ENCODE measurements at regions not wholly inside any gene's neighbourhood (a gene's known extent, or its start where the extent isn't known, plus 50 kb on each side); places are given as distances from the start of the nearest gene placed in this dataset.

DNA sequence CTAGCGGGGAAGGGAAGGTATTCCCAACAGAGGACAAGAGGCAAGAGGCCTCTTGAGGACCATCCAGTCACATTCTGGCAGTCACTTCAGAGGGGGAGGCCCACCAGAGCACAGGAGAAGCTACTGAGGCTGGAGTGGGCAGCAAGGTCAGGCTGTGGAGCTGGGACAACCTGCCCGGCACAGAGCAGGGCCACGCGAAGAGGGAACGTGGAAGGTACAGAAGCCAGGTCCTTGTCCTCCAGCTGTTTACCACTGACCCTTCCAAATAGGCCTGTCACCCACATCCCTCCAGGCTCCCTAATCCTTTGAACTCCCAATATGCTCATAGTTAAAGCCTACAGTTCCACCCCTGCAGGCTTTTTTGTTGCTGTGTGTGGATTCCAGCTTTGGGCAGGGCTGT is 76.9 kb downstream of the IGLL1 start:
- TF ChIP-seq, protein P1, sequence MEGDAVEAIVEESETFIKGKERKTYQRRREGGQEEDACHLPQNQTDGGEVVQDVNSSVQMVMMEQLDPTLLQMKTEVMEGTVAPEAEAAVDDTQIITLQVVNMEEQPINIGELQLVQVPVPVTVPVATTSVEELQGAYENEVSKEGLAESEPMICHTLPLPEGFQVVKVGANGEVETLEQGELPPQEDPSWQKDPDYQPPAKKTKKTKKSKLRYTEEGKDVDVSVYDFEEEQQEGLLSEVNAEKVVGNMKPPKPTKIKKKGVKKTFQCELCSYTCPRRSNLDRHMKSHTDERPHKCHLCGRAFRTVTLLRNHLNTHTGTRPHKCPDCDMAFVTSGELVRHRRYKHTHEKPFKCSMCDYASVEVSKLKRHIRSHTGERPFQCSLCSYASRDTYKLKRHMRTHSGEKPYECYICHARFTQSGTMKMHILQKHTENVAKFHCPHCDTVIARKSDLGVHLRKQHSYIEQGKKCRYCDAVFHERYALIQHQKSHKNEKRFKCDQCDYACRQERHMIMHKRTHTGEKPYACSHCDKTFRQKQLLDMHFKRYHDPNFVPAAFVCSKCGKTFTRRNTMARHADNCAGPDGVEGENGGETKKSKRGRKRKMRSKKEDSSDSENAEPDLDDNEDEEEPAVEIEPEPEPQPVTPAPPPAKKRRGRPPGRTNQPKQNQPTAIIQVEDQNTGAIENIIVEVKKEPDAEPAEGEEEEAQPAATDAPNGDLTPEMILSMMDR (IDR thresholded peaks at IDR 0.05), result no peak
- TF ChIP-seq POLR2A (IDR thresholded peaks at IDR 0.05), result no peak
- intact Hi-C loops (cut with DNase I; ENCODE audit: low total_unique reads), result no loop called here
- WGBS, 2 donors, result 90 to 96% methylated on average over 5 of the region's 5 CpGs
- H3K4me3 ChIP-seq (ENCODE audit: low read depth, poor library complexity, severe bottlenecking), result no peak overlapping the region
- peak in 1 of 2 donors; percentile 72 for DNase-seq (ENCODE audit: low spot score in 2 of 2)

- H3K4me3 ChIP-seq (ENCODE audit: low read depth, poor library complexity, severe bottlenecking), result no peak overlapping the region
- intact Hi-C loops (cut with DNase I; ENCODE audit: low total_unique reads), result no loop called here
- peak in 1 of 2 donors; percentile 63 for DNase-seq (ENCODE audit: low spot score in 2 of 2)
- 71 to 74% methylated on average over 10 to 12 of the region's 12 CpGs for WGBS, 2 donors
- TF ChIP-seq POLR2A (IDR thresholded peaks at IDR 0.05), result no peak
- TF ChIP-seq, protein P1 (IDR thresholded peaks at IDR 0.05), result no peak
Measured at GRCh38 chr22:23501708-23502107, 78.4 kb downstream of the IGLL1 start.

- WGBS, 2 donors, result 34 to 40% methylated on average over 5 of the region's 5 CpGs
- DNase-seq (ENCODE audit: low spot score in 2 of 2), result peak in 1 of 2 donors; percentile 65
- TF ChIP-seq POLR2A (IDR thresholded peaks at IDR 0.05), result no peak
- TF ChIP-seq, protein P1 (IDR thresholded peaks at IDR 0.05), result no peak
- H3K4me3 ChIP-seq (ENCODE audit: low read depth, poor library complexity, severe bottlenecking), result no peak overlapping the region
- intact Hi-C loops (cut with DNase I; ENCODE audit: low total_unique reads), result no loop called here
Measured at GRCh38 chr22:23501261-23501619, 78.8 kb downstream of the IGLL1 start.

- intact Hi-C loops (cut with DNase I; ENCODE audit: low total_unique reads), result no loop called here
- 41 to 48% methylated on average over 12 to 13 of the region's 13 CpGs for WGBS, 2 donors
- peak in 1 of 2 donors; percentile 81 for DNase-seq (ENCODE audit: low spot score in 2 of 2)
Measured at GRCh38 chr22:23500508-23501260, 79.4 kb downstream of the IGLL1 start.

GRCh38 chr22:23499845-23500500 is 80.1 kb downstream of the IGLL1 start:
- DNase-seq (ENCODE audit: low spot score in 2 of 2), result peak in 1 of 2 donors; percentile 67
- no peak for TF ChIP-seq POLR2A (IDR thresholded peaks at IDR 0.05)
- TF ChIP-seq, protein P1 (IDR thresholded peaks at IDR 0.05), result no peak
- intact Hi-C loops (cut with DNase I; ENCODE audit: low total_unique reads), result no loop called here
- no peak overlapping the region for H3K4me3 ChIP-seq (ENCODE audit: low read depth, poor library complexity, severe bottlenecking)
- 69 to 78% methylated on average over 8 of the region's 8 CpGs for WGBS, 2 donors

More at GRCh38 chr22:23500508-23501260, 79.4 kb downstream of the IGLL1 start:
- H3K4me3 ChIP-seq (ENCODE audit: low read depth, poor library complexity, severe bottlenecking), result no peak overlapping the region
- TF ChIP-seq, protein P1 (IDR thresholded peaks at IDR 0.05), result no peak
- TF ChIP-seq POLR2A (IDR thresholded peaks at IDR 0.05), result no peak

Measured in lower leg skin (tissue), 4 donors.